Neural progenitor cell (in vitro differentiated cells): ENCODE measurements at regions not wholly inside any gene's neighbourhood (a gene's known extent, or its start where the extent isn't known, plus 50 kb on each side); places are given as distances from the start of the nearest gene placed in this dataset.

Experiments used
- DNase-seq: peaks from one replicate; pipeline ENCODE4 v3.0.0-alpha.2; 2016; ENCODE audit warnings: low spot score
- H2AFZ ChIP-seq: fragments of 200-600 bp; sonication (generic); replicated peaks from 2 replicates; pipeline ENCODE4 v1.6.1; 2016; ENCODE audit warnings: antibody characterized with exemption
- H3F3A ChIP-seq: fragments of 200-600 bp; sonication (generic); 2 replicates; pipeline ENCODE4 v1.6.1; 2016; ENCODE audit warnings: antibody characterized with exemption, low read depth
- H3K27ac ChIP-seq: fragments of 200-600 bp; sonication (generic); 2 replicates; pipeline ENCODE4 v1.5.1; 2016; ENCODE audit warnings: mild to moderate bottlenecking
- H3K27me3 ChIP-seq: fragments of 200-600 bp; sonication (generic); 2 replicates; pipeline ENCODE4 v1.6.1; 2016; ENCODE audit warnings: mild to moderate bottlenecking, moderate library complexity
- H3K36me3 ChIP-seq: fragments of 200-600 bp; sonication (generic); 2 replicates; pipeline ENCODE4 v1.5.1; 2016
- H3K4me1 ChIP-seq: fragments of 200-600 bp; sonication (generic); 2 replicates; pipeline ENCODE4 v1.6.1; 2016; ENCODE audit warnings: mixed run types
- H3K4me2 ChIP-seq: fragments of 200-600 bp; sonication (generic); 2 replicates; pipeline ENCODE4 v1.6.1; 2016
- H3K4me3 ChIP-seq: fragments of 200-600 bp; sonication (generic); 2 replicates; pipeline ENCODE4 v1.5.1; 2016
- H3K79me2 ChIP-seq: fragments of 200-600 bp; sonication (generic); 2 replicates; pipeline ENCODE4 v1.6.1; 2016; ENCODE audit warnings: low read depth
- H3K9ac ChIP-seq: fragments of 200-600 bp; sonication (generic); 2 replicates; pipeline ENCODE4 v1.6.1; 2016
- H3K9me3 ChIP-seq: fragments of 200-600 bp; sonication (generic); 2 replicates; pipeline ENCODE4 v1.5.1; 2016; ENCODE audit warnings: low read depth
- H4K20me1 ChIP-seq: fragments of 200-600 bp; sonication (generic); 2 replicates; pipeline ENCODE4 v1.6.1; 2016; ENCODE audit warnings: low read depth
- H3K27ac Mint-ChIP-seq: 3 replicates; pipeline ENCODE4 v1.8.0; 2021; ENCODE audit warnings: mixed read lengths
- H3K27me3 Mint-ChIP-seq: 2 replicates; pipeline ENCODE4 v1.8.0; 2022; ENCODE audit warnings: low read depth, mild to moderate bottlenecking, inconsistent platforms, moderate library complexity, mixed read lengths; ENCODE audit not compliant: insufficient read depth
- H3K36me3 Mint-ChIP-seq: 3 replicates; pipeline ENCODE4 v1.8.0; 2021; ENCODE audit warnings: mixed read lengths
- H3K4me1 Mint-ChIP-seq: 3 replicates; pipeline ENCODE4 v1.8.0; 2021; ENCODE audit warnings: mixed read lengths
- H3K4me3 Mint-ChIP-seq: 3 replicates; pipeline ENCODE4 v1.8.0; 2021; ENCODE audit warnings: mild to moderate bottlenecking, moderate library complexity, mixed read lengths
- H3K9me3 Mint-ChIP-seq: 3 replicates; pipeline ENCODE4 v1.8.0; 2020; ENCODE audit warnings: mixed read lengths
- CTCF ChIP-seq: fragments of 200-600 bp; sonication (generic); IDR thresholded peaks from 2 replicates; pipeline ENCODE4 v1.5.1; 2017; ENCODE audit warnings: antibody characterized with exemption, mild to moderate bottlenecking
- EZH2 ChIP-seq: fragments of 200-600 bp; sonication (generic); IDR thresholded peaks from 2 replicates; pipeline ENCODE4 v1.6.1; 2017; ENCODE audit warnings: antibody characterized with exemption, mild to moderate bottlenecking, moderate library complexity
- EZH2phosphoT487 ChIP-seq: fragments of 200-600 bp; sonication (generic); IDR thresholded peaks from 2 replicates; pipeline ENCODE4 v1.6.1; 2017; ENCODE audit warnings: antibody characterized with exemption

- Histone ChIP-seq H3K27me3 (no peaks in the 10 kb centered on the region), H2AFZ (no peak overlapping the region), H3K9me3 (no peaks in the 10 kb centered on the region), H3K4me3 (no peak overlapping the region), H3F3A (peaks cover 13% of the 10 kb centered on the region), H3K4me1 (peaks cover 26% of the 10 kb centered on the region), H3K79me2 (no peaks in the 10 kb centered on the region), H3K36me3 (no peaks in the 10 kb centered on the region), H3K9ac (no peak overlapping the region), H4K20me1 (no peaks in the 10 kb centered on the region), H3K4me2 (no peak overlapping the region), H3K27ac (no peak overlapping the region)
- DNase-seq, result no peak
- TF ChIP-seq EZH2phosphoT487 (no peak), CTCF (no peak), EZH2 (no peak)
- Mint-ChIP-seq H3K36me3 (no peaks in the 10 kb centered on the region), H3K27ac (no peak overlapping the region), H3K4me1 (peaks cover 29% of the 10 kb centered on the region), H3K4me3 (no peak overlapping the region), H3K27me3 (no peaks in the 10 kb centered on the region), H3K9me3 (no peaks in the 10 kb centered on the region)
Observed at GRCh38 chr1:243964915-243965314, 86.2 kb upstream of the ZBTB18 start.

- H3K27ac Mint-ChIP-seq, result no peak overlapping the region
- H2AFZ ChIP-seq, result no peak overlapping the region
- H3K4me2 ChIP-seq, result no peak overlapping the region
- H3K79me2 ChIP-seq, result no peaks in the 10 kb centered on the region
- H3K9ac ChIP-seq, result no peak overlapping the region
- no peaks in the 10 kb centered on the region for H3K36me3 Mint-ChIP-seq
- H3K36me3 ChIP-seq, result no peaks in the 10 kb centered on the region
- H3K9me3 ChIP-seq, result no peaks in the 10 kb centered on the region
- H3K27me3 Mint-ChIP-seq, result no peaks in the 10 kb centered on the region
- DNase-seq, result no peak
- H3K4me3 Mint-ChIP-seq, result no peak overlapping the region
- H3K27ac ChIP-seq, result no peak overlapping the region
- H3K4me1 ChIP-seq, result peaks cover 13% of the 10 kb centered on the region
- H3K9me3 Mint-ChIP-seq, result no peaks in the 10 kb centered on the region
- no peaks in the 10 kb centered on the region for H3K27me3 ChIP-seq
- H4K20me1 ChIP-seq, result no peaks in the 10 kb centered on the region
- peaks cover 13% of the 10 kb centered on the region for H3F3A ChIP-seq
- H3K4me3 ChIP-seq, result no peak overlapping the region
- H3K4me1 Mint-ChIP-seq, result peaks cover 15% of the 10 kb centered on the region
- no peak for TF ChIP-seq CTCF
- TF ChIP-seq EZH2, result no peak
- TF ChIP-seq EZH2phosphoT487, result no peak
Observed at GRCh38 chr1:243963571-243963970, 87.5 kb upstream of the ZBTB18 start.

GRCh38 chr1:243962541-243962940 lies 88.5 kb upstream of the ZBTB18 start:
- Histone ChIP-seq H3K36me3 (no peaks in the 10 kb centered on the region), H3K4me1 (peaks cover 3% of the 10 kb centered on the region), H3K4me3 (no peak overlapping the region), H4K20me1 (no peaks in the 10 kb centered on the region), H3K27me3 (no peaks in the 10 kb centered on the region), H2AFZ (no peak overlapping the region), H3K9me3 (no peaks in the 10 kb centered on the region), H3K9ac (no peak overlapping the region), H3K27ac (no peak overlapping the region), H3K4me2 (no peak overlapping the region), H3K79me2 (no peaks in the 10 kb centered on the region), H3F3A (peaks cover 6% of the 10 kb centered on the region)
- Mint-ChIP-seq H3K4me1 (peaks cover 5% of the 10 kb centered on the region), H3K4me3 (no peak overlapping the region), H3K27me3 (no peaks in the 10 kb centered on the region), H3K9me3 (no peaks in the 10 kb centered on the region), H3K36me3 (no peaks in the 10 kb centered on the region), H3K27ac (no peak overlapping the region)
- no peak for DNase-seq
- TF ChIP-seq EZH2 (no peak), CTCF (no peak), EZH2phosphoT487 (no peak)
